Hematopoietic multipotent progenitor cell (in vitro differentiated cells): ENCODE measurements at regions not wholly inside any gene's neighbourhood (a gene's known extent, or its start where the extent isn't known, plus 50 kb on each side); places are given as distances from the start of the nearest gene placed in this dataset.

ENCODE experiments used
- DNase-seq, 3 donors: peaks; one replicate each; pipeline ENCODE4 v3.0.0-alpha.2; 2011 to 2015; ENCODE audit warnings: low read depth in 2 of 3, low spot score in 2 of 3

DNA sequence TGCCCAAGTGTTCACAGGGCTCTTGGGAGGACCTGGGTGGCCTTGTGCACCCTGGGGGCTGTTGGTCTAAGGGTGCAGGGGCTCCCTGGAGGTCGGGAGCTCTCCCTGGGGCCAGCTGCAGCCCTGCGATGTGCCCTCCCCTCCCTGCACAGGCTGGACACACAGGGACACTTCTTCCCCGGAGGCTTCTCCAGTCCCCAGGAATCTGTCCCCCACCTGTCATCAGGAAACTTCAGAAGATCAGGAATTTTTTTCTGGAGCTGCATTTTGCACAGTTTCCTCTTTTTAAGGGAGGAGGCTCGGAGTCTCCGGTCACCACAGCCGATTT is 66.9 kb upstream of the BHLHE23 start:
- no peak for DNase-seq

DNA sequence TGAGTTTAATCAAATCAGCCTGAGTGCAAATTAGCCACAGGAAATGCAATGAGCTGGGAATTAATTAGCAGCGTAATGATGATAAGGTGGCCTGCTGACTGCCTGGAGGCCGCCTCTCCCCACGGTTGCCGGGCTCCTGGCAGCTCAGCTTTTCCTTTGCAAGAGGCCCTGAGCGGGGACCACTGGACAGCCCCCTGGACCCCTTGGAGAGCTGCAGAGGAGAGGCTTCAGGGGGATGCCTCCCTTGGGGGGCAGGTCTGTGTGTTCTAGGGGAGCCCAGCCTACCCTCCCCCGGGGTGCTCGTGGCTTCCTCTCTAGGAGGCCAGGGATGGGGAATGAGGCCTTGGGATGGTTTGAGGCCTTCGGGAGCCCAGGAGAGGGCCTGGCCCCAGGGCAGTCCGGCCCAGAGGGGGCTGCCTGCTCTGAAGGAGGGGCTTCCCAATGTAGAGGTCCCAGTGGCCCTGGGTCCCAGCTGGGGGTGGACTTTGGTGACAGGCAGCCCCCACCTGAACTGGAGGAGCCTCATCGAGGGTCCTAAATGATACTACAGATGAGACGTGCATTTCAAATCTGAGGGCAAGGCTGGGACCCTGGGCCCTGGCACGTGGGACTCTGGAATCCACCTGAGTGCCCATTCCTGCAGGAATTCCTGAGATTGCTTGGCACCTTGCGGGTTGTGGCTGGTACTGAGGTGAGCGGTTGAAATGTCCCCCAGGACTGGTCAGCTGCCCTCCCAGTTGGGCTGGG is 66.4 kb upstream of the BHLHE23 start:
- DNase-seq, result no peak

DNA sequence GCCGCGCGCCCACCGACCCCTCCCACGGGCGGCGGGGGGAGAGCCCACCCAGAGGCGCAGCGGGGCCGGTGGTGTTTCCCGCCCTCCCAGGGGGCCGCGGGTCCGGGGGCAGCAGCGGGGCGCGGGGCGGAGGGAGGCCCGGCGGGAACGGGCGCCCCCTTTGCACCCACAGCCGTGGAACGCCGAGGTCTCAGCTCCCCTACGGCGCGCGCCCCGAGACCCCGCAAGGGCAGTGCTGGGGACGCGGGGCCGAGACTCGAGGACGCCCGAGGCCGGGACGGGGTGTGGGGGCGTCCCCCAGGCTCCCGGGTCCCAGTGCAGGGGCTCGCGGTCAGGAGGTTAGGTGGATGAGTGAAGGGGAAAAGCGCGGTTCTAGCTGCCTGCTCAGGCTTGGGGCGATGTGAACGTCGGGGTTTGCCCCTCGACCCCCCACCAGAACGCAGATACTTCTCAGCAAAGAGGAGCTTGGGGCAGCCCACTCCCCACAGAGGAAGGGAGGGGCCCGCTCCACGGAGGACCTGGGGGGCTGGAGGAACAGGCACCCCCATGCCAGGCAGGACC is 65.5 kb upstream of the BHLHE23 start:
- DNase-seq, result no peak

DNA sequence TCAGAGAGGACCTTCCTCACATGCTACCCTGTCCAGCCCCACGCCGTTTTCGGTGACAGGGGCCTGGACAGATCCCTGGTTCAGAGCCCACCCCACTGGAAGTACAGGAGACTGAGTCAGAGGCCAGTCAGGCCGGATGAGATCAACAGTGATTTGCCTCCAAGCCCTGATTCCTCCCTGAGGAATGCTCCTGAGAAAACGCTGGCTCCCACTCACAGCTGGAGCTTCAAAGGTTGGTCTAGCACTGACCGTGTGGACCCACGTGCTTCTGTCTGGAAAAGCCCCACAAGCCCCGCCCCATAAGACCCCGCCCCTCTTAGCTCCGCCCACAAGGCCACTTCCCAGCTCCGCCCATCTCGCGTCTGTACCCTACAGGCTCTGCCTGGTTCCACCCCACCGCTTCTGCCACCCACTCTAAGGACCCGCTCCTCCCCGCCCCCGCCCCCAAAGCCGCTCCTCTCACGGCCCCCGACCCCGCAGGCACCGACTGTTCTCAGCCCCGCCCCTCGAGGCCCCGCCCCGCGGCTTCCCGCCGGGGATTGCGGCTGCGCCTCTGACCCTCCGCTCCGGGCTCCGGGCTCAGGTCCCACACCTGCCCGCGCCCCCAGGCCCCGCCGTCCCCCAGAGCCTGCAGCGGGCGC is 64.9 kb upstream of the BHLHE23 start:
- peak in 2 of 3 donors; percentile 4 to 33 for DNase-seq

DNA sequence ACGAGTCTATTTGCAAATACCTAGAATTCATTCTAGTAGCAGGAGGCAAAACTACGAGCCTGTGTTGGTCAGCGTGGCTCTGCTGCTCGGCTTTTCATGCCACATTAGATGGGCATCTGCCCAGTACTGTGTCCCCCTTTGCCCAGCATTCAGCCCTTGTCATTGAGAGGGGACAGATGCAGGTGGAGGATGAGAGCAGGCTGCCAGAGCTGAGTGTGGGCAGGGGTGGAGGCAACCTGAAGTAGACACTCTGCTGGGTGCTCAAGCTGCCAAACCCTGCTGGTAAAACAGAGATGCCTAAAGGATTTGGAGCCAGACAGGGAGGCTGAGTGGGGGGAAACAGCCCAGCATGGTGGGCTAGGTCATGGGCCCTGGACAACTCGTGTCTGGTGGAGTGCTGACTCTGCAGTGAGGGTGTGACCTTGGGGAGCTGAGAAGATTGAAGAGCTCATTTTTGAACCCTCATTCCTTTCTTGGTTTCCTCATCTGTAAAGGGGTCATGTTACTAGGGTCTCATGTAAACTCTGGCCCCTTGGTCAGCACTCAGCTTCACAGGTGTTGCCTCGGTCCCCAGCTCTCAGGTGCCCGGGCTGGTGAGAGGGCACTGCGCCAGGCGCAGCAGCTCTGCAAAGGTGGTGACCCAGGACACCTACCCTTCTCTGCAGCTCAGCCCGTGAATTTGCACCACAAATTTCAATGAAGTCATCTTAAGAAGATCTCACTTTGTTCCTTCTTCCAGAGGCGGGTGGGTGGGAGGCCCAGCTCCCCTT is 64.2 kb upstream of the BHLHE23 start:
- no peak for DNase-seq

DNA sequence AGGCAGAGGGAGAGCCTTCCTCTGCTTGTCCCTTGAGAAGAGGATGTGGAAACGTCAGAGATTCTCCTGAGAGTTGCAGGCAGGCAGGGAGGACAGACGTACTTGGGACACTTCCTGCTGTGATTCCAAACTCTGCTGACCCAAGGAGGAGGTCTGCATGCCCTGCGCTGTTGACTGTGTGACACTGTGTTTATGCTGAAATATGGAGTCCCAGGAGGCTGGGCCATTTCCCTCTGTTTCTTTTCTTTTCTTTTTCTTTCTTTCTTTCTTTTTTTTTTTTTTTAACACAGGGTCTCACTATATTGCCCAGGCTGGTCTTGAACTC is 63.5 kb upstream of the BHLHE23 start:
- no peak for DNase-seq

DNA sequence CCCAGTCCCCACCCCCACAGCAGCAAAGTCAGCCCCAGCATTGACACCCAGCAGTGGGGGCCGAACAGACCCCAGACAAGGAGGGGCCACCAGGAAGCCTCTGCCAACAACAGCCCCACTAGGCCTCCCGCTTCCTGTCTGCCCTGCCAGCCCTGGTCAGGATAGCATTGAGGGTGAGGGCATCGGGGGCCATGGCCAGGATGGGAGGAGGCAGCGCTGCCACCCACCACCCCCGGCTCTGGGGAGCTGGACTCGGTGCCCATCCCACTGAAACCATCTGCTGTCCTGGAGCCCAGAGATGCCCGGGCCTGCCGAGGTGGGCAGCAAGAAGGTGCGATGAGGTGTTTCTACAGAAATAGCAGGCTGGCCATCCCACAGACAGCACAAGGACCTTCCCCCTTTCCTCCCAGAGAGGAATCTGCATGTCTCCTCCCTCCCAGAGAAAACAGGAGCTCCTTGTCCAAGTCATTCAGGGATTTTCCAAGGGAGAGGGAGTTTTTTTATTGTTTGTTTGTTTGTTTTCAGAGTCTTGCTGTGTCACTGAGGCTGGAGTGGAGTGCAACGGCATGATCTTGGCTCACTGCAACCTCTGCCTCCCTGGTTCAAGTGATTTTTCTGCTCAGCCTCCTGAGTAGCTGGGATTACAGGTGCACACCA is 62.1 kb upstream of the BHLHE23 start:
- DNase-seq, result no peak

DNA sequence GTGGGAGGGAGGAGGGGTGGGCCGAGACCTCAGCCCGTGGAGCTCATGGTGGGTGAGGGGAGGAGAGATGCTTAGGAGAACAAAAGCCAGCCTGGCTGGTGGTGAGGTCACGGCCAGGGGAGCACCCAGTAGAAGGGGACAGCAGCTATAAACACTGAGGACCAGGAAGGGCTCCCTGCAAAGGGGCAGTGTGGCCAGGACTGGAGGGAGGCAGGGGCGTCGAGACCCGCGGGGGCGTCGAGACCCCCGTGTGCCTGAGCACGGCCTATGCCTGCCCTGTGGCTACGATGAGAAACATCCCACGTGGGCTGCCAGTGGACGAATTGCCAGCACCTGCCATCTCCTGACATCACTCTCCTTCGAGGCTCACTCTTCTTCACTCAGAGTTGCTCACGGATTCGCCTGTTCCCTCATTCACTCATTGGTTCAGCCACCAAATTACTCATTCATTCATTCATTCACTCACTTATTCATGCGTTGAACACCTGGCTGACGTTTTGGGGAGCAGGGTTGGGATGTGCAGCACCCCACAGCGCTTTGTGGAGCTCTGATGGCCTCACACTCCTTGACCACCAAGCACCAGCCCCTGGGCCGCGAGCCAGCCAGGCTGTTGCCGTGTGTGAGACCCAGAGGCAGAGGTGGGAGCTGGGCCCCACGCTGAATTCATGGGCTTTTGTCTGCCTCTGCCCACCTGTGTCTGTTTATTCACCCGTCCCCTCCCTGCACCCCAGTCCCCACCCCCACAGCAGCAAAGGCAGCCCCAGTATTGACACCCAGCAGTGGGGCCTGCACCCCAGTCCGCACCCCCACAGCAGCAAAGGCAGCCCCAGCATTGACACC is 61.2 kb upstream of the BHLHE23 start:
- DNase-seq, result no peak

DNA sequence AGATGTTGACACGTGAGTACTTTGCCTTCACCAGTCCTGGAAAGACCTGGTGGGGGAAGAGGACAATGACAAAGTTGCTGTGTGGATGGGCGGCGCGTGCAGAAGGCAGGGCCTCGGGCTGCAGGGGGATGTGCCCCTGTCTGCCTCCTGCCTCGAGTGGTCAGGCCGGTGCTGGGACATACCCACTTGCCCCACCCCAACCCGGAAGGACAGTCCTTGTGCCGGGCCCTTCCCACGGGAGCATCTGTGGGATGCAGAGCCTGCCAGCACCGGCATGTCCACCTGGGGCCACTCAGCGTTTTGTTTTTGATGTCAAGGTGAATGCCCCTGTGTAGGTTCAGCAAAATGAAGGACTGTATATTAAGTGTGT is 60.5 kb upstream of the BHLHE23 start:
- no peak for DNase-seq

DNA sequence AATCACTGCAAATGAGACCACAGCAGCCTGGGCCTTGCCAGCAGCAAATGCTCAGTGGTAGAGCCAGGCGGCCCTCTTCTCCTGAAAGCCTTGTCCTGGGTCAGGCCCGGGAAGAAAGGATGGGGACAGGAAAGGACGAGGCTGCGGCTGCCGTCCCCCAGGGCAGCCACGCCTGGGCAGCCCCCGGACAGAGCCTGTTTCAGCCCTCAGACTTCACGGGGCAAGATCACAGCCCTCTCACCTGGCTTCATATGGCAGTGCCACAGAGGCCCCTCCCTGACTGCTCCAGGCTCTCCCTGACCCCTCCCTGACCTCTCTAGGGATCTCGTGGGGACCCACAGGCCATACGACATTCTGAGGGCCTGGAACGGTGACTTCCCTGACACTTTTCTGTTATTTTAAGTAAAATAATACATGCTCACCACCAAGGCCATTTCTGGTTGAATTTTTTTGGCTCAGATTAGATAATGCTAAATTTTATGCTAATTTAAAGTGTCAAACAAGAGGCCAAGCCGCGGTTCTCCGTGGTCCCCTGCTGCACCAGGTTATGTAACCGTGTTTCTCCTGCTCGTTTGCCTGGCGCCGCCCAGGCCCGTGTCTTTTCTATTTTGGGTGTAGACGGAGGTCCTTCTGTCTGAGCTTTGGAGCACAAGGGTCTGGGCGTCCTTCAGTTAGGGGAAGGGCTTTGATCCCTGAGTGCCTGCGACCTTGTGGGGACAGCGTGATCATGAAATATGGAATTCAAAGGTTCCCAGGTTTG is 59.9 kb upstream of the BHLHE23 start:
- DNase-seq, result no peak

DNA sequence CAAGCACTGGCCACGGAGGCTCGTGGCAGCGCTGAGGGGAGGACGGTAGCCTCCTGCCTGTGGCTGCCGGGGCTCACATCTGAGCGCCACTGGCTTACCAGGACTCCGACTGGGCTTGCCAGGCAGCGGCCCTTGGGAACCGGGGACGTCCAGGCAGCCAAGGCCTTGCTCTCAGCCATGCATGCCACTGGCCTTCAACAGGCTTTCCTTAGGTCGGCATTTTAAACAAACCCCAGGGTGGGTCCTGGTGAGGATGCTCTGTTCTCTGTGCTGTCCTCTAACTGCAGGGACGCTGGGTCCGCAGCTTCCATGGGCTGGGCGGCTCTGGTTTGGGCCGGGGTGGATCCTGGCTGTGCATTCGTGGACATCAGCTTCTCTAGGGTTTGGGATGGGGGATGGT is 59.1 kb upstream of the BHLHE23 start:
- DNase-seq, result no peak

DNA sequence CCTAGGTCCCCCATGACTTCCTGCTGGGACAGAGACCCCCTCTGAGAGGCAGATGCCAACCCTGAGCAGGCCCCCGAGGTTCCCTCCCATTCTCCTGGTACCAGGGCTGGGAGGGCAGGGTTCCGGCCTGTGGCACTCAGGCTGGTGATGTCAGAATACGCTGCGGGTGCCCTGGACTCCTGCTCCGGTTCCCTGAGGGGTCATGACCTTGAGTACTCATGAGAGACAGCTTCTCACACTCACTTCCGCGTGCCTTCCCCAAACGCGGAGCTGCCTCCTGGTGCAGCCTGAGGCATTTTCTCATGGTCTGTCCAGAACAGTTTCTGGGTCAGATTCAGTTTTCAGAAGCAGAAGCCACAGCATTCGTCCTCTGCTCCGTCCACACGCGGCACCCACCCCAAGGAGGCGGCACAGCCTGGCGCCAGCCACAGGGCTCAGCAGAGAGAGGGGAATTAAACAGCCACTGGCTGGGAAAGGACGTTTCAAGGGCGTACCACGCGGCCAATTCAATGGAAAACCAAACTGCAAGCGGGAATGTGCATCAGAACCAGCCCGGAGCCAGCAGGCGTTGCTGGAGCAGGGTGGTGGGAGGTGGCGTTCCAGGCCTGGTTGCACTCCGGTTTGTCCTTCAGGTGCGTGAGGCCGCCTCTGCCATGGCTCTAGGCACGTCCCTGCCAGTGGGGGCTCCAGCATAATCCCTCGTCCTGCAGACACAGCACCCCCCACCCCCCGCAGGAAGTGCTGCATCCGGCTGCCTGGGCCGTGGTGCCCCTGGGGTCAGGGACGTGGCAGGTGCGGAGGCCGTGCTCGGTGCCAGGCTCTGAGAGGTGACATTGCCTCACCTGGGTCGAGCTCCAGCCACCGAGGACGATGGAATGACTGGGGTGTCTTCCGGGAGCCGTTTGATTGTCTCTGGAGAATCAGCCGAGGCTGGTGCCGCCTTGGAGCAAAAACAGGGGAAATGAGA is 58.3 kb upstream of the BHLHE23 start:
- DNase-seq, result no peak

DNA sequence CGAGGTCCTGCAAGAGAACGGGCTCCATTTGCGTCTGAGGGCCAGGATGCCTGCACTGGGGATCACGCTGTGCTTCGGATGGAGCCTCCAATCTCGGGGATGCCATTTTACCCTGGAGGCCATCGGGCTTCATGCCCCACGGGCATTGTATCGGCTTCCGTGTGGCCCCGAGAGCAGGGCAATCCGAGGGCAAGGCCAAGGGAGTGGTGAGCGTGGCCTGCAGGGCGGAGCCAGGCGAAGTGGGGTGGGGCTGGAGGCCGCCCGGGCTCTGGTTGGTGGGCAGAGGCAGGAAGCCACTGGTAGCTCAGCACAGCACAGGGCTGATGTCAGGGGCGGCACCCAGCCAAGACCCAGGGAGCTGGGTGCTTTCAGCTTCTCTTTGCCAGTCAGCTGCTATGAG is 57.5 kb upstream of the BHLHE23 start:
- DNase-seq, result no peak

DNA sequence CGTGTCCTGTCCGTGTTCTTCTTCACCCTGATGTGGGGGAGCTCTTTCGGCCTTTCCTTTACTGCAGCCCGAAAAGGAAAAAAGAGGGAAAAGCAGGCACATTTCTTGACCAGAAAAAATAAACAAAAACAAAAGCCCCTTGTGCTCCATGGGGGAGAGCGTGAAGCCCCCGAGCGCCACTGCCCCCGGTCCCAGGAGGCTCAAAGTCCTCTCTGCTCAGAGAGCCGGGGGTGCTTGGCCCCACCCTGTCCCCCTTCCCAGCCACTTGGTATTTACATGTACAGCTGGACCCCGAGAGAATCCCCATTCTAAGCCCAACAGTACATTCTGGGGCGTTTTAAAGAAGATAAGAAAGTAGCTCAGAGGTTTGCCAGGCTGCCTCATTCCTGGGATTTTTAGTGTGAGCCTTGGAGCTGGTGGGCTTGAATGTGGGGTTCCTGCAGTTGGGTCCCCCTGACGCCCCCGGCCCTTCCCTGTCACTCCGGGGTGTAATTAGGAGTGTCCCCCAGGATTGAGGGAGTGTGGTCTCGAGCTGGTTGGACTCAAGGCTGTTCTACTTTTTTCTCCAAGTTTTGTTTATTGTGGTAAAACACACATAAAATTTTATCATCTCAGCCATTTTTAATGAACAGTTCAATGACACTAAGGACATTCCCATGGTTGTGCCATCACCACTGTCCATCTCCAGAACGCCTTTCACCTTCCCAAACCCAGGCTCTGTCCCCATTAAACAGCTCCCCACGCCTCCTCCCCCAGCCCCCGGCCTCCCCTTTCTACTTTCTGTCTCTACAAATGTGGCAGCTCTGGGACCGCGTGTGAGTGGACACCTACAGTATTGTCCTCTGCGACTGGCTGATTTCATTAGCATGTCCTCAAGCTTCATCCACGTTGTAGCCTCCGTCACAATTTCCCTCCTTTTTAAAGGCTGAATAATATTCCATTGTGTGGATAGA is 55.7 kb upstream of the BHLHE23 start:
- no peak for DNase-seq

DNA sequence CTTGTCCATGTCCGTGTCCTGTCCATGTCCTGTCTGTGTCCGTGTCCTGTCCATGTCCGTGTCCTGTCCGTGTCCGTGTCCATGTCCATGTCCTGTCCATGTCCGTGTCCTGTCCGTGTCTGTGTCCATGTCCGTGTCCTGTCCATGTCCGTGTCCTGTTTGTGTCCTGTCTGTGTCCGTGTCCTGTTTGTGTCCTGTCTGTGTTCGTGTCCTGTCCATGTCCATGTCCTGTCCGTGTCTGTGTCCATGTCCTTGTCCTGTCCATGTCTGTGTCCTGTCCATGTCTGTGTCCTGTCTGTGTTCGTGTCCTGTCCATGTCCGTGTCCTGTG is 55.0 kb upstream of the BHLHE23 start:
- no peak for DNase-seq

DNA sequence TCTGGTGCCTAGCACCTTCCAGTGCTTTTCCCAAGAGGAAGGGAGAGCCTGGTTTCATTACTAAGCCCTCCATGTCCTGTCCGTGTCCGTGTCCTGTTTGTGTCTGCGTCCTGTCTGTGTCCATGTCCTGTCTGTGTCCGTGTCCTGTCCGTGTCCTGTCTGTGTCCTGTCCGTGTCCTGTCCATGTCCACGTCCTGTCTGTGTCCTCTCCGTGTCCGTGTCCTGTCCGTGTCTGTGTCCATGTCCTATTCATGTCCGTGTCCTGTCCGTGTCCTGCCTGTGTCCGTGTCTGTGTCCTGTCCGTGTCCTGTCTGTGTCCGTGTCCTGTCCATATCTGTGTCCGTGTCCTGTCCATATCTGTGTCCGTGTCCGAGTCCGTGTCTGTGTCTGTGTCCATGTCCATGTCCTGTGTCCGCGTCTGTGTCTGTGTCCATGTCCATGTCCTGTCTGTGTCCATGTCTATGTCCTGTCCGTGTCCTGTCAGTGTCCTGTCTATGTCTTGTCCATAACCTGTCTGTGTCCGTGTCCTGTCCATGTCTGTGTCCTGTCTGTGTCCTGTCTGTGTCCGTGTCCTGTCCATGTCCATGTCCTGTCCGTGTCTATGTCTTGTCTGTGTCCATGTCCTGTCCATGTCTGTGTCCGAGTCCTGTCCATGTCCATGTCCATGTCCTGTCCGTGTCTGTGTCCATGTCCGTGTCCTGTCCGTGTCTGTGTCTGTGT is 54.4 kb upstream of the BHLHE23 start:
- no peak for DNase-seq
